PC-3 (cell line): ENCODE measurements at regions not wholly inside any gene's neighbourhood (a gene's known extent, or its start where the extent isn't known, plus 50 kb on each side); places are given as distances from the start of the nearest gene placed in this dataset.

Experiments used
- EZH2 ChIP-seq: fragments of 300-600 bp; sonication (generic); IDR thresholded peaks from one replicate; pipeline ENCODE4 v1.6.1; 2017; ENCODE audit warnings: antibody characterized with exemption, mild to moderate bottlenecking, low read length; ENCODE audit not compliant: unreplicated experiment
- EZH2phosphoT487 ChIP-seq: fragments of 300-600 bp; sonication (generic); IDR thresholded peaks from 2 replicates; pipeline ENCODE4 v1.6.1; 2018; ENCODE audit warnings: mild to moderate bottlenecking, antibody characterized with exemption, low read length, borderline replicate concordance
- TF ChIP-seq, protein P1 (sequence below): fragments of 300-600 bp; sonication (generic); conservative IDR thresholded peaks from 2 replicates; pipeline ENCODE4 v1.5.1; 2017; ENCODE audit warnings: antibody characterized with exemption, low read depth, mild to moderate bottlenecking, low read length

DNA sequence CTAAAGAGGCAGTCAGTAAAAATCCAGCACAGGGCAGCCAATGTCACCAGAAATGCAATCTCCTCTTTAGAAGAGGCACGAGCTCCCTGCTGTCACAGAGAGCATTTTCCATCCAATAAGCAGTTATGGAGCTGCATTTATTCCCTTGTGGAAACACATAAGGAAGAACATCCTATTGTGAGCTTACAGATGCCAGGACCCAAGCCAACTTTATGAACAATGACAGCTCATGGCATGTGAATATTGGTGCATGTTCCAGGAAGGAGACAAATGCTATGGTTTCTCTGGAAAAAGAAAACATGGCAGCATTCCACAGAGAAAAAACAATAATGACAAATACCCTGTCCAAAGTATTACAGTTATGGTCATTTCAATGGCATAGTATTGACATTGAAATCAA lies 955.6 kb downstream of the UQCRFS1 start:
- TF ChIP-seq EZH2 (no peak), EZH2phosphoT487 (no peak)
- TF ChIP-seq, protein P1, sequence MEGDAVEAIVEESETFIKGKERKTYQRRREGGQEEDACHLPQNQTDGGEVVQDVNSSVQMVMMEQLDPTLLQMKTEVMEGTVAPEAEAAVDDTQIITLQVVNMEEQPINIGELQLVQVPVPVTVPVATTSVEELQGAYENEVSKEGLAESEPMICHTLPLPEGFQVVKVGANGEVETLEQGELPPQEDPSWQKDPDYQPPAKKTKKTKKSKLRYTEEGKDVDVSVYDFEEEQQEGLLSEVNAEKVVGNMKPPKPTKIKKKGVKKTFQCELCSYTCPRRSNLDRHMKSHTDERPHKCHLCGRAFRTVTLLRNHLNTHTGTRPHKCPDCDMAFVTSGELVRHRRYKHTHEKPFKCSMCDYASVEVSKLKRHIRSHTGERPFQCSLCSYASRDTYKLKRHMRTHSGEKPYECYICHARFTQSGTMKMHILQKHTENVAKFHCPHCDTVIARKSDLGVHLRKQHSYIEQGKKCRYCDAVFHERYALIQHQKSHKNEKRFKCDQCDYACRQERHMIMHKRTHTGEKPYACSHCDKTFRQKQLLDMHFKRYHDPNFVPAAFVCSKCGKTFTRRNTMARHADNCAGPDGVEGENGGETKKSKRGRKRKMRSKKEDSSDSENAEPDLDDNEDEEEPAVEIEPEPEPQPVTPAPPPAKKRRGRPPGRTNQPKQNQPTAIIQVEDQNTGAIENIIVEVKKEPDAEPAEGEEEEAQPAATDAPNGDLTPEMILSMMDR, result no peak
